HEK293 (cell line): ENCODE measurements at regions not wholly inside any gene's neighbourhood (a gene's known extent, or its start where the extent isn't known, plus 50 kb on each side); places are given as distances from the start of the nearest gene placed in this dataset.

Experiments used
- CTCF ChIA-PET: fragments of 350-600 bp; formaldehyde crosslinking; extraction: SDS; loops from one replicate; lab custom pipeline; 2021; ENCODE audit warnings: antibody characterized with exemption; lab: Yijun Ruan, JAX
- POLR2A ChIA-PET: fragments of 300-600 bp; formaldehyde crosslinking; extraction: SDS; loops from one replicate; lab custom pipeline; 2020; ENCODE audit warnings: antibody characterized with exemption, inconsistent platforms; lab: Yijun Ruan, JAX
- H3K27ac ChIP-seq: fragments of 200-500 bp; sonication (Bioruptor generic); 2 replicates; pipeline ENCODE4 v1.5.1; 2014; ENCODE audit warnings: low read depth, low read length, control low read depth, inconsistent platforms; ENCODE audit errors: extremely low read depth
- H3K36me3 ChIP-seq, 2 experiments: fragments of 200-500 bp in 1 of 2; sonication (Bioruptor generic) in 1 of 2; 1 replicate in 1 of 2; 2 replicates in 1 of 2; pipeline ENCODE4 v1.5.1; 2014 to 2017; ENCODE audit warnings: inconsistent platforms in 2 of 2, low read length in 2 of 2; ENCODE audit not compliant: control insufficient read depth in 2 of 2, insufficient read depth in 1 of 2
- H3K4me1 ChIP-seq: fragments of 200-500 bp; sonication (Bioruptor generic); 2 replicates; pipeline ENCODE4 v1.5.1; 2014; ENCODE audit warnings: mild to moderate bottlenecking, low read length, inconsistent platforms; ENCODE audit not compliant: control insufficient read depth, insufficient read depth
- H3K4me3 ChIP-seq: 2 replicates; pipeline ENCODE4 v1.5.1; 2011; ENCODE audit warnings: low read depth, mild to moderate bottlenecking, control low read depth, low read length, moderate library complexity
- H3K9me3 ChIP-seq: fragments of 200-500 bp; sonication (Bioruptor generic); 2 replicates; pipeline ENCODE4 v1.5.1; 2014; ENCODE audit warnings: low read depth, low read length, inconsistent platforms; ENCODE audit not compliant: control insufficient read depth, insufficient read depth
- ELK4 ChIP-seq: IDR thresholded peaks from 2 replicates; pipeline ENCODE4 v1.6.1; 2011; ENCODE audit warnings: mild to moderate bottlenecking, low read depth, low read length, borderline replicate concordance
- GLI2 ChIP-seq: fragments of 450-650 bp; formaldehyde crosslinking; IDR thresholded peaks from 2 replicates; pipeline ENCODE4; 2017; ENCODE audit warnings: missing biosample characterization, missing genetic modification characterization, low read depth, borderline replicate concordance
- KLF1 ChIP-seq: fragments of 450-650 bp; formaldehyde crosslinking; IDR thresholded peaks from 2 replicates; pipeline ENCODE4 v1.5.1; 2016; ENCODE audit warnings: missing biosample characterization, missing genetic modification characterization
- MEIS1 ChIP-seq: sonication (generic); formaldehyde crosslinking; IDR thresholded peaks from 2 replicates; pipeline ENCODE4 v1.8.1; 2022; ENCODE audit warnings: missing genetic modification reagents, mild to moderate bottlenecking, borderline replicate concordance
- MYNN ChIP-seq: fragments of 450-650 bp; formaldehyde crosslinking; IDR thresholded peaks from 2 replicates; pipeline ENCODE4 v1.5.1; 2016; ENCODE audit warnings: missing biosample characterization, missing genetic modification characterization, borderline replicate concordance
- OVOL3 ChIP-seq: fragments of 450-650 bp; formaldehyde crosslinking; IDR thresholded peaks from 2 replicates; pipeline ENCODE4 v1.5.1; 2016; ENCODE audit warnings: missing biosample characterization, missing genetic modification characterization
- PBX3 ChIP-seq: sonication (generic); formaldehyde crosslinking; IDR thresholded peaks from 2 replicates; pipeline ENCODE4 v1.8.1; 2022; ENCODE audit warnings: mild to moderate bottlenecking, moderate library complexity, missing genetic modification reagents
- RBAK ChIP-seq: fragments of 450-650 bp; formaldehyde crosslinking; IDR thresholded peaks from 2 replicates; pipeline ENCODE4 v1.5.1; 2016; ENCODE audit warnings: missing biosample characterization, missing genetic modification characterization
- YY1 ChIP-seq: fragments of 450-650 bp; formaldehyde crosslinking; IDR thresholded peaks from 2 replicates; pipeline ENCODE4 v1.5.1; 2018; ENCODE audit warnings: missing biosample characterization, missing genetic modification characterization
- ZBTB1 ChIP-seq: fragments of 450-650 bp; formaldehyde crosslinking; IDR thresholded peaks from 2 replicates; pipeline ENCODE4 v1.5.1; 2016; ENCODE audit warnings: missing biosample characterization, missing genetic modification characterization
- ZBTB48 ChIP-seq: fragments of 450-650 bp; formaldehyde crosslinking; IDR thresholded peaks from 2 replicates; pipeline ENCODE4 v1.5.1; 2016; ENCODE audit warnings: missing biosample characterization, missing genetic modification characterization
- ZEB2 ChIP-seq: fragments of 450-650 bp; formaldehyde crosslinking; IDR thresholded peaks from 2 replicates; pipeline ENCODE4 v1.5.1; 2016; ENCODE audit warnings: missing biosample characterization, missing genetic modification characterization
- ZFP69B ChIP-seq: fragments of 450-650 bp; formaldehyde crosslinking; IDR thresholded peaks from 2 replicates; pipeline ENCODE4 v1.5.1; 2016; ENCODE audit warnings: missing biosample characterization, missing genetic modification characterization
- ZNF112 ChIP-seq: fragments of 450-650 bp; formaldehyde crosslinking; IDR thresholded peaks from 2 replicates; pipeline ENCODE4 v1.5.0; 2017; ENCODE audit warnings: missing biosample characterization, missing genetic modification characterization
- ZNF202 ChIP-seq: fragments of 450-650 bp; formaldehyde crosslinking; IDR thresholded peaks from 2 replicates; pipeline ENCODE4 v1.5.1; 2016; ENCODE audit warnings: missing biosample characterization, missing genetic modification characterization, borderline replicate concordance
- ZNF394 ChIP-seq: fragments of 450-650 bp; formaldehyde crosslinking; IDR thresholded peaks from 2 replicates; pipeline ENCODE4 v1.5.1; 2016; ENCODE audit warnings: missing biosample characterization, missing genetic modification characterization, mild to moderate bottlenecking, moderate library complexity, borderline replicate concordance
- ZNF426 ChIP-seq: fragments of 450-650 bp; formaldehyde crosslinking; IDR thresholded peaks from 2 replicates; pipeline ENCODE4 v1.5.1; 2017; ENCODE audit warnings: missing biosample characterization, missing genetic modification characterization, mild to moderate bottlenecking, inconsistent platforms, moderate library complexity
- ZNF501 ChIP-seq: fragments of 450-650 bp; formaldehyde crosslinking; IDR thresholded peaks from 2 replicates; pipeline ENCODE4 v1.5.1; 2016; ENCODE audit warnings: missing biosample characterization, missing genetic modification characterization
- ZNF529 ChIP-seq: fragments of 450-650 bp; formaldehyde crosslinking; IDR thresholded peaks from 2 replicates; pipeline ENCODE4 v1.5.1; 2017; ENCODE audit warnings: missing genetic modification characterization, missing biosample characterization; ENCODE audit not compliant: insufficient replicate concordance
- ZNF558 ChIP-seq: fragments of 450-650 bp; formaldehyde crosslinking; IDR thresholded peaks from 2 replicates; pipeline ENCODE4 v1.5.1; 2016; ENCODE audit warnings: missing biosample characterization, missing genetic modification characterization
- ZNF561 ChIP-seq: fragments of 450-650 bp; IDR thresholded peaks from 2 replicates; pipeline ENCODE4 v1.5.1; 2018; ENCODE audit warnings: missing biosample characterization, missing genetic modification characterization, borderline replicate concordance
- ZNF596 ChIP-seq: fragments of 450-650 bp; IDR thresholded peaks from 2 replicates; pipeline ENCODE4 v1.5.0; 2018; ENCODE audit warnings: missing biosample characterization, mild to moderate bottlenecking, missing genetic modification characterization, moderate library complexity
- ZNF692 ChIP-seq: fragments of 450-650 bp; formaldehyde crosslinking; IDR thresholded peaks from 2 replicates; pipeline ENCODE4 v1.5.1; 2016; ENCODE audit warnings: missing biosample characterization, missing genetic modification characterization
- ZNF704 ChIP-seq: fragments of 450-650 bp; formaldehyde crosslinking; IDR thresholded peaks from 2 replicates; pipeline ENCODE4 v1.5.1; 2016; ENCODE audit warnings: missing biosample characterization, missing genetic modification characterization
- ZNF777 ChIP-seq: fragments of 450-650 bp; formaldehyde crosslinking; IDR thresholded peaks from 2 replicates; pipeline ENCODE4 v1.5.1; 2017; ENCODE audit warnings: missing biosample characterization, missing genetic modification characterization, borderline replicate concordance
- ZNF830 ChIP-seq: fragments of 450-650 bp; IDR thresholded peaks from 2 replicates; pipeline ENCODE4 v1.5.0; 2018; ENCODE audit warnings: missing biosample characterization, missing genetic modification characterization, low read depth, mild to moderate bottlenecking, moderate library complexity
- ZSCAN30 ChIP-seq: fragments of 450-650 bp; IDR thresholded peaks from 2 replicates; pipeline ENCODE4 v1.5.1; 2018; ENCODE audit warnings: missing biosample characterization, mild to moderate bottlenecking, missing genetic modification characterization, moderate library complexity
- TF ChIP-seq, protein P1 (sequence below): fragments of 450-650 bp; formaldehyde crosslinking; IDR thresholded peaks from 2 replicates; pipeline ENCODE4 v1.5.1; 2016; ENCODE audit warnings: missing biosample characterization, missing genetic modification characterization
- TF ChIP-seq, protein P2 (sequence below): fragments of 450-650 bp; formaldehyde crosslinking; IDR thresholded peaks from 2 replicates; pipeline ENCODE4 v1.5.1; 2017; ENCODE audit warnings: missing biosample characterization, missing genetic modification characterization

DNA sequence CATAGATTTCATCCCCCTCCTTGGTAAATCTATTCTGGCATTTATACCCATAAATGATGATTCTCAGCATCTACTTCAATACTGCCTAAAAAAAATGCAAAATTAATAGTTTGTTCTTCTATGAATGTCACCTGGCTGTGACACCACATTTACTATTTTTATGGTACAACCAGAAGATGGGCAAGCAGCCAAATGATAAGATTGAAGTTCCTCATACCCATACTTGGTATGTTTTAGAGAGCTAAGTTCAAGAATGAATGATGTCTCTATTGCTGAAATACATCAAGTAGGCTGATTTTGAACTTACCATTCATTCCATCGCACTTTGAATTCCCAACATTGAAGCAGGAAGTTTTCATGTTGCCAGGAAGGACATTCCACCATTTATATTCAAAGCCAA is 134.2 kb downstream of the ELAPOR2 start:
- Histone ChIP-seq H3K4me3 (no peak overlapping the region), H3K9me3 (no peaks in the 10 kb centered on the region), H3K4me1 (peaks cover 4% of the 10 kb centered on the region; the same call in 1 of the 2 replicates), H3K36me3 (peaks cover 0 to 14% of the 10 kb centered on the region in 2 experiments; a peak in 1 of 3 replicates), H3K27ac (no peak overlapping the region)
- CTCF ChIA-PET, result interaction anchor here (1.1 to 1.5 kb wide), 5 partner anchors 75 to 490 kb away, joined by 3 to 12 read pairs (median 4); no protein-coding TSS in a partner anchor
- POLR2A ChIA-PET, result no interaction called here
- TF ChIP-seq RBAK (tag by site-specific recombination), result no peak
- TF ChIP-seq ZNF112 (tag by site-specific recombination), result no peak
- TF ChIP-seq ZNF501 (tag by site-specific recombination), result no peak
- TF ChIP-seq ZNF202 (tag by site-specific recombination), result no peak
- TF ChIP-seq MEIS1, result no peak
- TF ChIP-seq ZEB2, result no peak
- no peak for TF ChIP-seq KLF1 (tag by site-specific recombination)
- no peak for TF ChIP-seq ELK4
- no peak for TF ChIP-seq ZNF830 (tag by site-specific recombination)
- no peak for TF ChIP-seq OVOL3 (tag by site-specific recombination)
- TF ChIP-seq, protein P1, sequence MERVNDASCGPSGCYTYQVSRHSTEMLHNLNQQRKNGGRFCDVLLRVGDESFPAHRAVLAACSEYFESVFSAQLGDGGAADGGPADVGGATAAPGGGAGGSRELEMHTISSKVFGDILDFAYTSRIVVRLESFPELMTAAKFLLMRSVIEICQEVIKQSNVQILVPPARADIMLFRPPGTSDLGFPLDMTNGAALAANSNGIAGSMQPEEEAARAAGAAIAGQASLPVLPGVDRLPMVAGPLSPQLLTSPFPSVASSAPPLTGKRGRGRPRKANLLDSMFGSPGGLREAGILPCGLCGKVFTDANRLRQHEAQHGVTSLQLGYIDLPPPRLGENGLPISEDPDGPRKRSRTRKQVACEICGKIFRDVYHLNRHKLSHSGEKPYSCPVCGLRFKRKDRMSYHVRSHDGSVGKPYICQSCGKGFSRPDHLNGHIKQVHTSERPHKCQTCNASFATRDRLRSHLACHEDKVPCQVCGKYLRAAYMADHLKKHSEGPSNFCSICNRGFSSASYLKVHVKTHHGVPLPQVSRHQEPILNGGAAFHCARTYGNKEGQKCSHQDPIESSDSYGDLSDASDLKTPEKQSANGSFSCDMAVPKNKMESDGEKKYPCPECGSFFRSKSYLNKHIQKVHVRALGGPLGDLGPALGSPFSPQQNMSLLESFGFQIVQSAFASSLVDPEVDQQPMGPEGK, result no peak

GRCh38 chr7:86923527-86923926 is 135.9 kb downstream of the ELAPOR2 start:
- Histone ChIP-seq H3K27ac (no peak overlapping the region), H3K4me1 (peaks cover 4% of the 10 kb centered on the region; the same call in 1 of the 2 replicates), H3K36me3 (peaks cover 0 to 14% of the 10 kb centered on the region in 2 experiments; a peak in 1 of 3 replicates), H3K9me3 (no peaks in the 10 kb centered on the region), H3K4me3 (no peak overlapping the region)
- ChIA-PET CTCF (interaction anchor here (0.6 to 1.3 kb wide), 4 partner anchors 14 to 310 kb away, joined by 3 to 10 read pairs (median 4); no protein-coding TSS in a partner anchor), POLR2A (no interaction called here)
- TF ChIP-seq ZNF426 (tag by site-specific recombination) (no peak), ZSCAN30 (tag by site-specific recombination) (no peak), ZFP69B (no peak), YY1 (no peak), ZNF777 (tag by site-specific recombination) (no peak), ZNF394 (tag by site-specific recombination) (no peak), ZNF692 (tag by site-specific recombination) (no peak), ZNF558 (tag by site-specific recombination) (no peak), ZBTB1 (tag by site-specific recombination) (no peak), ZNF561 (tag by site-specific recombination) (no peak), ZNF529 (tag by site-specific recombination) (no peak), MYNN (tag by site-specific recombination) (no peak), PBX3 (no peak), ZNF596 (tag by site-specific recombination) (no peak), ZBTB48 (tag by site-specific recombination) (no peak), ZNF704 (tag by site-specific recombination) (no peak), GLI2 (no peak)
- TF ChIP-seq, protein P2, sequence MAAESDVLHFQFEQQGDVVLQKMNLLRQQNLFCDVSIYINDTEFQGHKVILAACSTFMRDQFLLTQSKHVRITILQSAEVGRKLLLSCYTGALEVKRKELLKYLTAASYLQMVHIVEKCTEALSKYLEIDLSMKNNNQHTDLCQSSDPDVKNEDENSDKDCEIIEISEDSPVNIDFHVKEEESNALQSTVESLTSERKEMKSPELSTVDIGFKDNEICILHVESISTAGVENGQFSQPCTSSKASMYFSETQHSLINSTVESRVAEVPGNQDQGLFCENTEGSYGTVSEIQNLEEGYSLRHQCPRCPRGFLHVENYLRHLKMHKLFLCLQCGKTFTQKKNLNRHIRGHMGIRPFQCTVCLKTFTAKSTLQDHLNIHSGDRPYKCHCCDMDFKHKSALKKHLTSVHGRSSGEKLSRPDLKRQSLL (tag by site-specific recombination), result no peak
